IMR-90 (cell line): ENCODE measurements at regions not wholly inside any gene's neighbourhood (a gene's known extent, or its start where the extent isn't known, plus 50 kb on each side); places are given as distances from the start of the nearest gene placed in this dataset.
A peak's percentile ranks its signal among the peaks of the same experiment; 100 is the strongest.

Experiments used
- ATAC-seq: fragments of 200-7000 bp; cut with Tn5 transposase; 2 replicates; pipeline ENCODE4 v1.9.1; 2020; ENCODE audit warnings: low read depth, mild to moderate bottlenecking, moderate library complexity
- BruUV-seq: library from RNA; stranded (reverse); fragments of 400-500 nt; replicated peaks from 2 replicates; lab custom pipeline; 2021; lab: Mats Ljungman, UMichigan
- CTCF ChIA-PET: fragments of 300-600 bp; formaldehyde crosslinking; extraction: SDS; loops from one replicate; lab custom pipeline; 2021; ENCODE audit warnings: antibody characterized with exemption; lab: Yijun Ruan, JAX
- POLR2A ChIA-PET: fragments of 300-600 bp; sonication (Branson Sonifier 250); formaldehyde crosslinking; loops from one replicate; lab custom pipeline; 2022; ENCODE audit warnings: antibody characterized with exemption; ENCODE audit not compliant: unreplicated experiment; lab: Charles Lee
- DNase-seq: peaks from one replicate; pipeline ENCODE4 v3.0.0; 2013
- H2AFZ ChIP-seq: replicated peaks from 2 replicates; pipeline ENCODE3; 2013; ENCODE audit warnings: low read length, mild to moderate bottlenecking; ENCODE audit not compliant: poor library complexity
- H2AK5ac ChIP-seq: 2 replicates; pipeline ENCODE4 v1.6.1; 2013; ENCODE audit warnings: low read depth, low read length, inconsistent platforms
- H2AK9ac ChIP-seq: replicated peaks from 2 replicates; pipeline ENCODE3; 2013; ENCODE audit warnings: mild to moderate bottlenecking, low read depth, low read length, moderate library complexity; ENCODE audit not compliant: poor library complexity
- H2BK120ac ChIP-seq: 2 replicates; pipeline ENCODE4 v1.6.1; 2013; ENCODE audit warnings: low read depth, low read length, inconsistent platforms
- H2BK15ac ChIP-seq: 3 replicates; pipeline ENCODE4 v1.6.1; 2013; ENCODE audit warnings: low read depth, low read length, inconsistent platforms
- H2BK20ac ChIP-seq: 2 replicates; pipeline ENCODE4 v1.6.1; 2013; ENCODE audit warnings: low read depth, mild to moderate bottlenecking, inconsistent platforms, low read length, moderate library complexity
- H2BK5ac ChIP-seq: 2 replicates; pipeline ENCODE4 v1.6.1; 2013; ENCODE audit warnings: mild to moderate bottlenecking, low read depth, low read length, inconsistent platforms; ENCODE audit not compliant: poor library complexity, severe bottlenecking
- H3K14ac ChIP-seq: replicated peaks from 2 replicates; pipeline ENCODE4 v1.6.1; 2013; ENCODE audit warnings: low read depth, low read length, inconsistent platforms
- H3K18ac ChIP-seq: 2 replicates; pipeline ENCODE4 v1.6.1; 2013; ENCODE audit warnings: low read depth, low read length, control low read depth
- H3K23ac ChIP-seq: 2 replicates; pipeline ENCODE4 v1.6.1; 2013; ENCODE audit warnings: low read depth, low read length, inconsistent platforms
- H3K27ac ChIP-seq: 2 replicates; pipeline ENCODE4 v1.5.1; 2013; ENCODE audit warnings: mild to moderate bottlenecking, control low read depth, low read length; ENCODE audit not compliant: insufficient read depth
- H3K27me3 ChIP-seq: 2 replicates; pipeline ENCODE4 v1.6.1; 2013; ENCODE audit warnings: low read length; ENCODE audit not compliant: control insufficient read depth, insufficient read depth
- H3K36me3 ChIP-seq: 2 replicates; pipeline ENCODE4 v1.6.1; 2013; ENCODE audit warnings: low read length, mixed read lengths; ENCODE audit not compliant: control insufficient read depth, insufficient read depth
- H3K4ac ChIP-seq: 2 replicates; pipeline ENCODE4 v1.6.1; 2013; ENCODE audit warnings: low read depth, low read length, inconsistent platforms
- H3K4me1 ChIP-seq: 2 replicates; pipeline ENCODE4 v1.6.1; 2013; ENCODE audit warnings: low read length, mixed read lengths; ENCODE audit not compliant: control insufficient read depth, insufficient read depth
- H3K4me2 ChIP-seq: 2 replicates; pipeline ENCODE4 v1.6.1; 2013; ENCODE audit warnings: low read depth, mild to moderate bottlenecking, control low read depth, low read length, moderate library complexity
- H3K4me3 ChIP-seq: 2 replicates; pipeline ENCODE4 v1.5.1; 2013; ENCODE audit warnings: low read depth, mild to moderate bottlenecking, control low read depth, low read length, moderate library complexity; ENCODE audit not compliant: insufficient read depth
- H3K56ac ChIP-seq: 2 replicates; pipeline ENCODE4 v1.6.1; 2013; ENCODE audit warnings: low read length, inconsistent platforms; ENCODE audit not compliant: insufficient read depth; ENCODE audit errors: extremely low read depth
- H3K79me1 ChIP-seq, 2 experiments: 2 replicates each; pipeline ENCODE4 v1.6.1; 2013; ENCODE audit warnings: low read length in 2 of 2, inconsistent platforms in 1 of 2, low read depth in 1 of 2
- H3K9ac ChIP-seq: 2 replicates; pipeline ENCODE4 v1.6.1; 2013; ENCODE audit warnings: low read depth, low read length, control low read depth
- H3K9me1 ChIP-seq: 2 replicates; pipeline ENCODE4 v1.6.1; 2013; ENCODE audit warnings: low read length, inconsistent platforms; ENCODE audit not compliant: insufficient read depth
- H3K9me3 ChIP-seq: 2 replicates; pipeline ENCODE4 v1.6.1; 2013; ENCODE audit warnings: low read length; ENCODE audit not compliant: control insufficient read depth, insufficient read depth
- H4K20me1 ChIP-seq: 2 replicates; pipeline ENCODE4 v1.6.1; 2013; ENCODE audit warnings: low read length, inconsistent platforms; ENCODE audit not compliant: insufficient read depth
- H4K5ac ChIP-seq: 2 replicates; pipeline ENCODE4 v1.6.1; 2013; ENCODE audit warnings: mild to moderate bottlenecking, low read depth, low read length, control low read depth
- H4K8ac ChIP-seq, 2 experiments: 2 replicates each; pipeline ENCODE4 v1.6.1; 2013; ENCODE audit warnings: low read depth in 2 of 2, low read length in 2 of 2, control low read depth in 1 of 2, inconsistent platforms in 1 of 2
- H4K91ac ChIP-seq: 2 replicates; pipeline ENCODE4 v1.6.1; 2013; ENCODE audit warnings: low read depth, low read length, inconsistent platforms; ENCODE audit not compliant: insufficient read depth
- MAFK ChIP-seq: IDR thresholded peaks from 2 replicates; pipeline ENCODE4 v1.6.1; 2012; ENCODE audit warnings: low read depth, low read length, improper control_type of control experiment
- MXI1 ChIP-seq: IDR thresholded peaks from 2 replicates; pipeline ENCODE4 v1.6.1; 2012; ENCODE audit warnings: low read depth, mild to moderate bottlenecking, low read length, moderate library complexity, borderline replicate concordance
- POLR2A ChIP-seq: IDR thresholded peaks from 2 replicates; pipeline ENCODE4 v1.6.1; 2012; ENCODE audit warnings: mild to moderate bottlenecking, low read depth, low read length
- WGBS, 2 experiments: methylation state at CpG; one replicate each; pipeline versions ENCODE4 v1.1.5 to v1.1.7; 2013; ENCODE audit warnings: missing lambda C conversion rate in 2 of 2; ENCODE audit not compliant: insufficient read length in 1 of 2; ENCODE audit errors: extremely low coverage in 2 of 2; 5-methylcytosine and 5-hydroxymethylcytosine counted together
- dilution Hi-C: fragments of 300-500 bp; cut with HindIII; formaldehyde crosslinking; loops from one replicate; pipeline ENCODE4 v1.14.3; 2018; ENCODE audit warnings: low sequenced_read_pairs; ENCODE audit not compliant: unreplicated experiment
- in situ Hi-C: fragments of 300-500 bp; cut with MboI; formaldehyde crosslinking; loops from 3 replicates; pipeline ENCODE4 v1.14.3; 2019; ENCODE audit warnings: low sequenced_read_pairs, inconsistent platforms, mixed read lengths
- intact Hi-C: fragments of 100-400 bp; cut with micrococcal nuclease; formaldehyde crosslinking; loops from 2 replicates; pipeline ENCODE4 v1.10.0; 2022
- TF ChIP-seq, protein P1 (sequence below): fragments of 150-350 bp; IDR thresholded peaks from 2 replicates; pipeline ENCODE4 v1.6.1; 2017; ENCODE audit warnings: mild to moderate bottlenecking, antibody characterized with exemption, low read length, low read depth

GRCh38 chrX:150184491-150184890, 178.6 kb upstream of the MAMLD1 start:
- Histone ChIP-seq H3K36me3 (no peaks in the 10 kb centered on the region), H2BK120ac (no peak overlapping the region), H3K4me2 (peak overlapping the region; percentile 22; the same call in 1 of the 2 replicates), H4K20me1 (no peaks in the 10 kb centered on the region), H2AK5ac (no peak overlapping the region), H2AK9ac (no peak overlapping the region), H3K9ac (no peak overlapping the region), H3K27ac (no peak overlapping the region), H3K18ac (no peak overlapping the region), H3K23ac (no peak overlapping the region), H2BK20ac (no peak overlapping the region), H4K8ac (no peak overlapping the region), H3K4ac (no peak overlapping the region), H2BK15ac (no peak overlapping the region), H4K5ac (no peak overlapping the region), H3K79me1 (no peaks in the 10 kb centered on the region), H3K4me3 (no peak overlapping the region), H3K4me1 (no peaks in the 10 kb centered on the region), H3K14ac (no peak overlapping the region), H3K9me1 (no peaks in the 10 kb centered on the region), H2BK5ac (no peak overlapping the region), H4K91ac (no peak overlapping the region), H3K27me3 (no peaks in the 10 kb centered on the region), H3K56ac (no peak overlapping the region), H3K9me3 (no peaks in the 10 kb centered on the region), H2AFZ (peak overlapping the region; percentile 67)
- ATAC-seq: no peak
- in situ Hi-C loops (no loop called here), intact Hi-C loops (no loop called here), dilution Hi-C loops (no loop called here)
- TF ChIP-seq POLR2A (no peak), MAFK (no peak), MXI1 (no peak)
- TF ChIP-seq, protein P1, sequence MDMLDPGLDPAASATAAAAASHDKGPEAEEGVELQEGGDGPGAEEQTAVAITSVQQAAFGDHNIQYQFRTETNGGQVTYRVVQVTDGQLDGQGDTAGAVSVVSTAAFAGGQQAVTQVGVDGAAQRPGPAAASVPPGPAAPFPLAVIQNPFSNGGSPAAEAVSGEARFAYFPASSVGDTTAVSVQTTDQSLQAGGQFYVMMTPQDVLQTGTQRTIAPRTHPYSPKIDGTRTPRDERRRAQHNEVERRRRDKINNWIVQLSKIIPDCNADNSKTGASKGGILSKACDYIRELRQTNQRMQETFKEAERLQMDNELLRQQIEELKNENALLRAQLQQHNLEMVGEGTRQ: no peak
- ChIA-PET POLR2A (no interaction called here), CTCF (no interaction called here)
- peak; percentile 36 for DNase-seq
- no CpG with 5 or more reads among the region's 3 CpGs for WGBS, 2 experiments
- BruUV-seq: no TSS peak
